Activated CD4-positive, alpha-beta T cell treated with anti-CD3 and anti-CD28 coated beads for 36 hours (primary cell): ENCODE measurements at regions not wholly inside any gene's neighbourhood (a gene's known extent, or its start where the extent isn't known, plus 50 kb on each side); places are given as distances from the start of the nearest gene placed in this dataset.
"Not testable (repeated sequence)": the region's sequence is repeated elsewhere in the genome, so short reads cannot be mapped to it uniquely, and the experiment has no call there.

ENCODE experiments used
- ATAC-seq: fragments of 200-7000 bp; cut with Tn5 transposase; one replicate; pipeline ENCODE4 v1.10.0; 2021; ENCODE audit warnings: mild to moderate bottlenecking, moderate library complexity
- CTCF ChIA-PET: fragments of 350-600 bp; sonication (Branson Sonifier 250); formaldehyde crosslinking; loops from one replicate; lab custom pipeline; 2021; ENCODE audit warnings: antibody characterized with exemption; lab: Charles Lee
- POLR2A ChIA-PET: fragments of 350-600 bp; sonication (Branson Sonifier 250); formaldehyde crosslinking; loops from one replicate; lab custom pipeline; 2021; ENCODE audit warnings: antibody characterized with exemption, inconsistent platforms; lab: Charles Lee
- DNase-seq: peaks from one replicate; pipeline ENCODE4 v3.0.0-alpha.2; 2020
- H3K27ac Mint-ChIP-seq: one replicate; pipeline ENCODE4 v1.8.0; 2021; ENCODE audit warnings: mixed read lengths
- H3K27me3 Mint-ChIP-seq: one replicate; pipeline ENCODE4 v1.8.0; 2021; ENCODE audit warnings: mixed read lengths
- H3K36me3 Mint-ChIP-seq: one replicate; pipeline ENCODE4 v1.8.0; 2021; ENCODE audit warnings: low read depth, mixed read lengths
- H3K4me1 Mint-ChIP-seq: one replicate; pipeline ENCODE4 v1.8.0; 2021; ENCODE audit warnings: mixed read lengths
- H3K4me3 Mint-ChIP-seq: one replicate; pipeline ENCODE4 v1.8.0; 2021; ENCODE audit warnings: mild to moderate bottlenecking, moderate library complexity, mixed read lengths
- H3K9me3 Mint-ChIP-seq: one replicate; pipeline ENCODE4 v1.8.0; 2021; ENCODE audit warnings: low read depth, mixed read lengths
- intact Hi-C, 2 experiments: fragments of 100-400 bp; cut with DNase I in 1 of 2; cut with micrococcal nuclease in 1 of 2; formaldehyde crosslinking; loops; one replicate each; pipeline versions ENCODE4 v1.14.2 to v1.15.1; 2022 to 2024; cut with DNase I, micrococcal nuclease

- no peak for ATAC-seq
- no peaks in the 10 kb centered on the region for H3K9me3 Mint-ChIP-seq
- H3K27ac Mint-ChIP-seq, result no peak overlapping the region
- CTCF ChIA-PET, result no interaction called here
- H3K27me3 Mint-ChIP-seq, result no peaks in the 10 kb centered on the region
- intact Hi-C loops, result no loop called here
- no peaks in the 10 kb centered on the region for H3K36me3 Mint-ChIP-seq
- DNase-seq, result no peak
- no peaks in the 10 kb centered on the region for H3K4me1 Mint-ChIP-seq
- H3K4me3 Mint-ChIP-seq, result no peak overlapping the region
- POLR2A ChIA-PET, result no interaction called here
Observed at GRCh38 chr1:227508431-227508830, 54.9 kb upstream of the ZNF678 start.

- CTCF ChIA-PET, H3K4me1 Mint-ChIP-seq, H3K27ac Mint-ChIP-seq, H3K36me3 Mint-ChIP-seq, H3K9me3 Mint-ChIP-seq, ATAC-seq, H3K4me3 Mint-ChIP-seq, DNase-seq, POLR2A ChIA-PET, H3K27me3 Mint-ChIP-seq, intact Hi-C loops: not testable (repeated sequence)
Observed at GRCh38 chr1:227506490-227507393, 56.6 kb upstream of the ZNF678 start.

- not testable (repeated sequence) for ATAC-seq, H3K27ac Mint-ChIP-seq
Observed at GRCh38 chr1:227496045-227496444, 67.3 kb upstream of the ZNF678 start.

GRCh38 chr1:227493863-227494551, 69.3 kb upstream of the ZNF678 start:
- H3K4me1 Mint-ChIP-seq, H3K4me3 Mint-ChIP-seq, CTCF ChIA-PET, H3K9me3 Mint-ChIP-seq, intact Hi-C loops, POLR2A ChIA-PET, H3K27ac Mint-ChIP-seq, H3K27me3 Mint-ChIP-seq, ATAC-seq, H3K36me3 Mint-ChIP-seq, DNase-seq: not testable (repeated sequence)

More at GRCh38 chr1:227496045-227496444, 67.3 kb upstream of the ZNF678 start:
- CTCF ChIA-PET, POLR2A ChIA-PET, H3K4me3 Mint-ChIP-seq, H3K4me1 Mint-ChIP-seq, H3K27me3 Mint-ChIP-seq, H3K36me3 Mint-ChIP-seq, H3K9me3 Mint-ChIP-seq, DNase-seq, intact Hi-C loops: not testable (repeated sequence)

DNA sequence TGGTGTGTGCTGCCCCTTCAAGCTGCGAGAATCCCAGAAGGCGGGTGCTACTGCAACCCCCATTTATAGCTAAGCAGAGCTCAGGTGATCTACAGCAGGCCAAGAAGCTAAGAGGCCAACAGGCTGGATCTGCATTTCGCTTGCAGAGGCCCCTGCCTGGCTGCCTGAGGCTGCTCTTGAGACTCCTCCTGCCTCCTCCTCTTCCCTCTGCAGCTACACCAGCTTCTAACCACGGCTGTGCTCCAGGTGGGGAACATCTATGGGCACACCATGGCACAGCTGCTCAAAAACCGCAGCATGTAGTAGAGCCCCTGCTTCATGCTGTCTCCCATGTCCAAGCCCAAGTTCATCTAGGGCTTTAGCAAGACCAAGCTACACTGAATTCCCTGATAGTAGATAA, 72.9 kb upstream of the ZNF678 start:
- no peak overlapping the region for H3K27ac Mint-ChIP-seq
- CTCF ChIA-PET, result no interaction called here
- H3K27me3 Mint-ChIP-seq, result no peaks in the 10 kb centered on the region
- H3K4me3 Mint-ChIP-seq, result no peak overlapping the region
- H3K36me3 Mint-ChIP-seq, result no peaks in the 10 kb centered on the region
- no peaks in the 10 kb centered on the region for H3K4me1 Mint-ChIP-seq
- H3K9me3 Mint-ChIP-seq, result no peaks in the 10 kb centered on the region
- POLR2A ChIA-PET, result interaction anchor here (0.6 kb wide), 1 partner anchor 778 kb away, joined by 3 read pairs; no protein-coding TSS in a partner anchor
- intact Hi-C loops, result no loop called here
- no peak for DNase-seq
- ATAC-seq, result no peak

GRCh38 chr1:227490001-227490400, 73.4 kb upstream of the ZNF678 start:
- no peak for DNase-seq
- no peaks in the 10 kb centered on the region for H3K36me3 Mint-ChIP-seq
- H3K9me3 Mint-ChIP-seq, result no peaks in the 10 kb centered on the region
- H3K4me1 Mint-ChIP-seq, result no peaks in the 10 kb centered on the region
- H3K27ac Mint-ChIP-seq, result no peak overlapping the region
- H3K27me3 Mint-ChIP-seq, result no peaks in the 10 kb centered on the region
- POLR2A ChIA-PET, result interaction anchor here (0.6 kb wide), 1 partner anchor 779 kb away, joined by 3 read pairs; no protein-coding TSS in a partner anchor
- H3K4me3 Mint-ChIP-seq, result no peak overlapping the region
- CTCF ChIA-PET, result no interaction called here
- no peak for ATAC-seq
- intact Hi-C loops, result no loop called here

DNA sequence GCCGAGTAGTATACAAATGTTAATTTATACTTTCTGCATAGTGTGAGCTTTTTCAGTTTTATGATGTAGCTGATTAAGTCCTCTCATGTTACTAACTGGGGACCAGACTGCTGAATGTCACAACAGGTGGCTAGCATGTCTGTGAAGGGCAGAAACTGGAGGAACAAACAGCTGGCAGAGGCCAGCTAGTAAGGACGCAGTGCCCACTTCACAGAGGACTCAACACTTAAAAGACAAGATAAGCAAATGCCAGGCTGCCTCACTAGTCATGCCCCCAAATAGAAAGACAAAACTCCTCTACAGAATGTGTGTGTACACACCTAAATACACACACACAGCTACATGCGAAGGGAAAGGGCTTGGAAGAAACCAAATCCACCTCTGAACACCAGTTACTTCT, 73.8 kb upstream of the ZNF678 start:
- H3K27me3 Mint-ChIP-seq, result no peaks in the 10 kb centered on the region
- no peak overlapping the region for H3K27ac Mint-ChIP-seq
- CTCF ChIA-PET, result no interaction called here

DNA sequence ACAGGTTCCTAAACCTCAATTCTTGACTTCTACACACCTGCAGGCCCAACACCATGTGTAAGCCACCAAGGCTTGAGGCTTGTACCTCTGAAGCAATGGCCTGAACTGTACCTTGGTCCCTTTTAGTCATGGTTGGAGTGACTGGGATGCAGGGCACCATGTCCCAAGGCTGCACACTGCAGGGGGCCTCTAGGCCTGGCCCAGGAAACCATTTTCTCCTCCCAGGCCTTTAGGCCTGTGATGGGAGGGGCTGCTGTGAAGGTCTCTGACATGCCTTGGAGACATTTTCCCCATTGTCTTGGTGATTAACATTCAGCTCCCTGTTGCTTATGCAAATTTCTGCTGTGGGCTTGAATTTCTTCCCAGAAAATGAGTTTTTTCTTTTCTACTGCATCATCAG, 75.8 kb upstream of the ZNF678 start:
- H3K9me3 Mint-ChIP-seq, result no peaks in the 10 kb centered on the region
- DNase-seq (no peak), ATAC-seq (no peak)
- H3K4me3 Mint-ChIP-seq, result no peak overlapping the region
- intact Hi-C loops, result no loop called here
- H3K27me3 Mint-ChIP-seq, result no peaks in the 10 kb centered on the region
- CTCF ChIA-PET, result no interaction called here
- no peaks in the 10 kb centered on the region for H3K4me1 Mint-ChIP-seq
- no peak overlapping the region for H3K27ac Mint-ChIP-seq
- H3K36me3 Mint-ChIP-seq, result no peaks in the 10 kb centered on the region
- POLR2A ChIA-PET, result no interaction called here

More for the DNA sequence above, 73.8 kb upstream of the ZNF678 start:
- Mint-ChIP-seq H3K36me3 (no peaks in the 10 kb centered on the region), H3K4me1 (no peaks in the 10 kb centered on the region), H3K4me3 (no peak overlapping the region), H3K9me3 (no peaks in the 10 kb centered on the region)
- no peak for ATAC-seq
- DNase-seq, result no peak
- intact Hi-C loops, result no loop called here
- POLR2A ChIA-PET, result no interaction called here

DNA sequence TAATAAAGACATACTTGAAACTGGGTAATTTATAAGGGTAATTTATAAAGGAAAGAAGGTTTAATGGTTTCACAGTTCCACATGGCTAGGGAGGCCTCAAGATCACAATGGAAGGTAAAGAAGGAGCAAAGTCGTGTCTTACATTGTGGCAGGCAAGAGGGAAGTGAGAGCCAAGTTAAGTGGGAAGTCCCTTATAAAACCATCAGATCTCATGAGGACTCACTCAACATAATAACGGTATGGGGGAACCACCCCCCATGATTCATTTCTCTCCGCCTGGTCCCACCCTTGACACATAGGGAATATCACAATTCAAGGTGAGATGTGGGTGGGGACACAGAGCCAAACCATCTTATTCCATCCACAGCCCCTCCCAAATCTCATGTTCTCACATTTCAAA, 76.8 kb upstream of the ZNF678 start:
- intact Hi-C loops, result no loop called here
- no peaks in the 10 kb centered on the region for H3K36me3 Mint-ChIP-seq

DNA sequence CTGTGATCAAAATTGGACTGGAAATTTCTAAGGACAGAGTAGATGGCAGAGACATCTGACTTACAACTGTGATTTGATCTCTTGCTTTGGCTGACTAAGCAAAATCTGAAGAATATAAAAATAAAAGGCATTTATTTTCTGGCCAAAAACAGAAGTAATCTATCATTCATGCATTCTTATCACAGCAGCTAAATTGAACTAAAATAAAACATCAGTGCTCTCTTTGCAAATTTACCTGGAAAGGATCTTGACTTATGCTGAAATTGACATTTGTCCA, 81.4 kb upstream of the ZNF678 start:
- no peak overlapping the region for H3K4me3 Mint-ChIP-seq
- POLR2A ChIA-PET, result no interaction called here
- no peak for DNase-seq
- H3K4me1 Mint-ChIP-seq, result no peaks in the 10 kb centered on the region
- no peak for ATAC-seq
- CTCF ChIA-PET, result interaction anchor here (1.0 to 2.4 kb wide), 7 partner anchors 10 to 517 kb away, joined by 3 to 6 read pairs (median 3); no protein-coding TSS in a partner anchor
- intact Hi-C loops, result no loop called here
- H3K36me3 Mint-ChIP-seq, result no peaks in the 10 kb centered on the region
- peaks cover 17% of the 10 kb centered on the region for H3K27me3 Mint-ChIP-seq
- H3K9me3 Mint-ChIP-seq, result no peaks in the 10 kb centered on the region
- no peak overlapping the region for H3K27ac Mint-ChIP-seq

More for the DNA sequence above, 76.8 kb upstream of the ZNF678 start:
- H3K4me1 Mint-ChIP-seq, result no peaks in the 10 kb centered on the region
- ChIA-PET CTCF (no interaction called here), POLR2A (no interaction called here)
- H3K27me3 Mint-ChIP-seq, result no peaks in the 10 kb centered on the region
- DNase-seq (no peak), ATAC-seq (no peak)
- no peaks in the 10 kb centered on the region for H3K9me3 Mint-ChIP-seq
- H3K4me3 Mint-ChIP-seq, result no peak overlapping the region
- H3K27ac Mint-ChIP-seq, result no peak overlapping the region

- DNase-seq, ATAC-seq, intact Hi-C loops, H3K9me3 Mint-ChIP-seq, POLR2A ChIA-PET, H3K4me3 Mint-ChIP-seq, H3K27ac Mint-ChIP-seq, H3K36me3 Mint-ChIP-seq, H3K4me1 Mint-ChIP-seq: not testable (repeated sequence)
- H3K27me3 Mint-ChIP-seq, result peaks cover 34% of the 10 kb centered on the region
- CTCF ChIA-PET, result interaction anchor here (0.6 kb wide), 1 partner anchor 27 kb away, joined by 3 read pairs; no protein-coding TSS in a partner anchor
Observed at GRCh38 chr1:227474072-227474471, 89.3 kb upstream of the ZNF678 start.

GRCh38 chr1:227472772-227473171, 90.6 kb upstream of the ZNF678 start:
- ChIA-PET CTCF (interaction anchor here (0.7 to 1.1 kb wide), 2 partner anchors 9 to 479 kb away, joined by 3 read pairs; no protein-coding TSS in a partner anchor), POLR2A (no interaction called here)
- no peak for DNase-seq

More at GRCh38 chr1:227472772-227473171, 90.6 kb upstream of the ZNF678 start:
- no peak overlapping the region for H3K4me3 Mint-ChIP-seq
- H3K9me3 Mint-ChIP-seq, result no peaks in the 10 kb centered on the region
- ATAC-seq, result no peak
- H3K27me3 Mint-ChIP-seq, result peaks cover 30% of the 10 kb centered on the region
- intact Hi-C loops, result no loop called here
- H3K4me1 Mint-ChIP-seq, result no peaks in the 10 kb centered on the region
- no peak overlapping the region for H3K27ac Mint-ChIP-seq
- no peaks in the 10 kb centered on the region for H3K36me3 Mint-ChIP-seq
